ENCODE measurements at regions not wholly inside any gene's neighbourhood (a gene's known extent, or its start where the extent isn't known, plus 50 kb on each side); places are given as distances from the start of the nearest gene placed in this dataset.

DNA sequence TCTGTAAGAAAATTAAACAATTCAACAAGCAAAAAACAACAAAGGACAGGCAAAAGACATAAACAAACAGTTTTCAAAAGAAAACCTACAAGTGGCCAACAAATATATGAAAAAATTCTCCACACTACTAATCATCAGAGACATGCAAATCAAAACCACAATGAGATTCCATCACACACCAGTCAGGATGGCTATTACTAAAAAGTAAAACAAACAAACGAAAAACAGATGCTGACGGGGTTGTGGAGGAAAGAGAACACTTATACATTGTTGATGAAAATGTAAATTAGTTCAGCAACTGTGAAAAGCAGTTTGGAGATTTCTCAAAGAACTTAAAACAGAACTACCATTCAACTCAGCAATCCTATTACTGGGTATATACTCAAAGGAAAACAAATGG is 537.6 kb downstream of the HDGFL1 start:
- TF ChIP-seq, protein P1, sequence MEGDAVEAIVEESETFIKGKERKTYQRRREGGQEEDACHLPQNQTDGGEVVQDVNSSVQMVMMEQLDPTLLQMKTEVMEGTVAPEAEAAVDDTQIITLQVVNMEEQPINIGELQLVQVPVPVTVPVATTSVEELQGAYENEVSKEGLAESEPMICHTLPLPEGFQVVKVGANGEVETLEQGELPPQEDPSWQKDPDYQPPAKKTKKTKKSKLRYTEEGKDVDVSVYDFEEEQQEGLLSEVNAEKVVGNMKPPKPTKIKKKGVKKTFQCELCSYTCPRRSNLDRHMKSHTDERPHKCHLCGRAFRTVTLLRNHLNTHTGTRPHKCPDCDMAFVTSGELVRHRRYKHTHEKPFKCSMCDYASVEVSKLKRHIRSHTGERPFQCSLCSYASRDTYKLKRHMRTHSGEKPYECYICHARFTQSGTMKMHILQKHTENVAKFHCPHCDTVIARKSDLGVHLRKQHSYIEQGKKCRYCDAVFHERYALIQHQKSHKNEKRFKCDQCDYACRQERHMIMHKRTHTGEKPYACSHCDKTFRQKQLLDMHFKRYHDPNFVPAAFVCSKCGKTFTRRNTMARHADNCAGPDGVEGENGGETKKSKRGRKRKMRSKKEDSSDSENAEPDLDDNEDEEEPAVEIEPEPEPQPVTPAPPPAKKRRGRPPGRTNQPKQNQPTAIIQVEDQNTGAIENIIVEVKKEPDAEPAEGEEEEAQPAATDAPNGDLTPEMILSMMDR (IDR thresholded peaks at IDR 0.05; ENCODE audit: extremely low read depth in 1 of 2, insufficient read depth in 1 of 2, low read depth in 1 of 2, low read length in 2 of 2): no peak
- TF ChIP-seq MAX (IDR thresholded peaks at IDR 0.05; ENCODE audit: insufficient read depth, insufficient read length): no peak
- TF ChIP-seq EZH2 (IDR thresholded peaks at IDR 0.05; ENCODE audit: borderline replicate concordance, low read depth, low read length, severe bottlenecking): no peak
- TF ChIP-seq POLR2A (IDR thresholded peaks at IDR 0.05; ENCODE audit: low read depth, low read length): no peak
- no peak for TF ChIP-seq GATA2 (IDR thresholded peaks at IDR 0.05; ENCODE audit: insufficient read depth, insufficient read length, low read depth, low read length)
- TF ChIP-seq POLR2AphosphoS5 (IDR thresholded peaks at IDR 0.05; ENCODE audit: insufficient read depth, low read depth, low read length): no peak
- TF ChIP-seq JUN (IDR thresholded peaks at IDR 0.05; ENCODE audit: borderline replicate concordance, insufficient read depth, insufficient read length, low read depth): no peak
